NCI-H2029 (cell line): ENCODE measurements at regions not wholly inside any gene's neighbourhood (a gene's known extent, or its start where the extent isn't known, plus 50 kb on each side); places are given as distances from the start of the nearest gene placed in this dataset.
"Not testable (repeated sequence)": the region's sequence is repeated elsewhere in the genome, so short reads cannot be mapped to it uniquely, and the experiment has no call there.

ENCODE experiments used
- DNase-seq: peaks from one replicate; lab custom pipeline; 2025; lab: John Stamatoyannopoulos, UW

DNA sequence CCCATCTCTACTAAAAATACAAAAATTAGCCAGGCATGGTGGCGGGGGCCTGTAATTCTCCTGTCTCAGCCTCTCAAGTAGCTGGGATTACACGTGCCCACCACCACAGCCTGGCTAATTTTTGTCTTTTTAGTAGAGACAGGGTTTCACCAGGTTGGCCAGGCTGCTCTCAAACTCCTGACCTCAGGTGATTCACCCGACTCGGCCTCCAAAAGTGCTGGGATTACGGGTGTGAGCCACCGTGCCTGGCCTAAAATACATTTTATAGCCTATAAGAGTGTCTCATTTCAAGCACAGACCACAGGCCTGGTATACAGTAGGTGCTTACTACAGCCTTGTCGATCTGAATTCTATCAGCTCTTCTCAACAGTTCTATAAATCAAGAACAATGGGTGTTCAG lies 139.5 kb upstream of the USP29 start:
- DNase-seq, result not testable (repeated sequence)

DNA sequence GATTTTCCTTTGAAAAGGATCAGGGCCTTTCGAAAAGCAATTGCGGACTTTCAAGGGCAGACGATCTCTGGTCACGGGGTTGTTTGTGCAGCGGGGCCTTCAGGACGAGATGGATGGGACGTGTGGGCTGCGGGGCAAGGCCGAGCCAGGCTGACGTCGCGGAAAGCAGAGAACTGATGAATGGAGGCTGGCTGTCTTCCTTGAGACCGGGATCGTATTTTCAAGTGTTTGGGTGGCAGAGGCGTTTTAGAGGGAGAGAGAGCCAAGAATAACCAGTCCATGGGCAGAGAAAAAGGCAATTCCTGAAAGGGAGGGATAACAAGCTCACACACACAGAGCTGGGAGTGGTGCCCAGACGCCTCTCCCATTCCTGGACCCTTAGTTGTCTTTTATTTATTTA lies 138.9 kb upstream of the USP29 start:
- DNase-seq, result no peak

DNA sequence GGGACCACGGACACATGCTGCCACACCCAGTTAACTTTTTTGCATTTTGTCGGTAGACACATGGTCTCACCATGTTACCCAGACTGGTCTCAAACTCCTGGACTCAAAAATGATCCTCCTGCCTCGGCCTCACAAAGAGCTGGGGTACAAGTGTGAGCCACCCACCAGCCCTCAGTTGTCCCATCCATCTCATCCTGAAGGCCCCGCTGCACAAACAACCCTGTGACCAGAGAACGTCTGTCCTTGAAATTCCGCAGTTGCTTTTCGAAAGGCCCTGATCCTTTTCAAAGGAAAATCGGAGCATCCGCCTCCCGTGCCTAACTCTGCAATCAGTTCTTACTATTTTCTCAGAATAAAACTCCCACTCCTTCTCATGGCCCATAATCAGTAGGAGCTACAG lies 138.3 kb upstream of the USP29 start:
- DNase-seq, result not testable (repeated sequence)

DNA sequence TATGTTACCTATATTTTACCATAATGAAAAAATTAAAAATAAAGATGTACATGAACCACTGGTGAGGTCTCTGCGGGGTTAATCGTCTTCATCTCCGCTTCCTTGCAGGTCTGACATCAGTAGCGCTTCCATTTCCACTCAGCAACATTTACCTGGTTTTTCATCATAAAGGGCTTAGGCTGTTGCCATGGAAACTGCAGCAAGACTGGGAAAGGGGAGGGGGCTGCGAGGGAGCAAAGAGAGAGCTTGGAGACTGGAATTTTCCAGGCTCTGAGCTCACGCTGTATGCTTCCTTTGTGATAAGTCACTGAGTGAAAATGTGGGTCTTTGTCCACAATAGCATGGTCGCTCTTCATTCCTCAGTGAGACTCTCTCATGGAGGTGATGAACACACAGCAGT lies 136.6 kb upstream of the USP29 start:
- no peak for DNase-seq

DNA sequence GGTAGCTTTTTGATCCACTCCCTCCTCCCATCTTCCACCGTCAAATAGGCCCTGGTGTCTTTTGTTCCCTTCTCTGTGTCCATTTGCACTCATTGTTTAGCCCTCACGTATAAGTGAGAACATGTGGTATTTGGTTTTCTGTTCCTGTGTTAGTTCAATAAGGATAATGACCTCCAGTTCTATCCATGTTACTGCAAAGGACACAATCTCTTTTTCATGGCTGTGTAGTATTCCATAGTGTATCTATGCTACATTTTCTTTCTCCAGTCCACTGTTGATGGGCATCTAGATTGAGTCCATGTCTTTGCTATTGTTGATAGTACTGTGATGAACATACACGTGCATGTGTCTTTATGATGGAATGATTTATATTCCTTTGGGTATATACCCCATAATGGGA lies 136.0 kb upstream of the USP29 start:
- no peak for DNase-seq

DNA sequence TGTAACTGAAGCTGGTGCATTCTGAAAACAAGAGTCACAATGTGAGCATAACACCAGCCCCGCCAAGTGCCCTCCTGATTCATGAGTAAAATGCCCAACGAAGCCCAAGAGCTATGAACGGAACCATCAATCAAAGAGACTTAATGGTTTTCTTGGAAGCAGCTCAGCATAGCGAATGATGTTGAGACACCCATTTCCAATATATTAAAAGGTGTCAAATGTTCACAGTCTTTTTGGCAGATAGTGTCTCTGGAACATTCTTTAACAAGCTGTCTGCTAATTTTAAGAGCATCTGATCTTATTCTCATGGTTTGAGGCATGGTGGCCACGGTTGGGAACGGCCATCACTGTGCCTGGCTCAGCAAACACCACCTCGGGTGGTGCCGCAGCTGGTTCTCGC lies 133.4 kb upstream of the USP29 start:
- no peak for DNase-seq

DNA sequence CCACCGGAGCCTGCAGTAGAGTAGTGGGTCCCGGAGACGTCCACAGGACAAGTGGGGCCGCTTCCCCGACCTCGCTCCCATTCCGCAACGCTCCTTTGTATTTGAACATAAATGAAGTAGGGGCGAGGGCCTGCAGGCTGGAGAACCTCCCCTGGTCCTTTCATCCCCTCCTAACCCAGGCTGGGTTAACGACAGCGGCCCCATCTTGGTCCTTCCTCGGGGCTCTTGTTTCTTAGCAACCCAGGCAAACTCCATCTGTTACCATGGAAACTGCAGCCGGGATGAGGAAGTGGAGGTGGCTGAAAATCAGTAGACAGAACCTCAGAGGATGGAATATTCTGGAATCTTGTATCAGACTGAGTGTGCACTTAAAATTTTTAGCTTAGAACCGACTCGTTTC lies 132.6 kb upstream of the USP29 start:
- no peak for DNase-seq

DNA sequence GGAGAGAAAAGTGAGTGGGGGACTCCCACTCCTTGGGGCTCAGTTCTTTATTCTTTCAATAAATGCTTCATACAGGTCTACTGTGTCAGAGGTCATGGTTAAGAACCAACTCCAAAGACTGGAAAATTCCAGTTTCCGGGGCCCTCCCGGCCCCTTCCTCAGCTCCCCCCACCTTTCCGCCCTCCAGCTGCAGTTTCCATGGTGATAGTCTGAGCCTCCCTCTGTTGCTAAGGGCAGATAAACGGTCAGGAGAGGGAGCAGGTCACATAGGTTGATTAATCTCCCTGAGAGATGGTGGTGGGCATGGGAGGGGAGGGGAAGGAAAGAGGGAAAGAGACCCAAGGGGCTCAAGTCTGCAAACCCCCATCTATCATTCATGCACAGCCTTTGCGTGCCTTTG lies 131.5 kb upstream of the USP29 start:
- DNase-seq, result no peak

DNA sequence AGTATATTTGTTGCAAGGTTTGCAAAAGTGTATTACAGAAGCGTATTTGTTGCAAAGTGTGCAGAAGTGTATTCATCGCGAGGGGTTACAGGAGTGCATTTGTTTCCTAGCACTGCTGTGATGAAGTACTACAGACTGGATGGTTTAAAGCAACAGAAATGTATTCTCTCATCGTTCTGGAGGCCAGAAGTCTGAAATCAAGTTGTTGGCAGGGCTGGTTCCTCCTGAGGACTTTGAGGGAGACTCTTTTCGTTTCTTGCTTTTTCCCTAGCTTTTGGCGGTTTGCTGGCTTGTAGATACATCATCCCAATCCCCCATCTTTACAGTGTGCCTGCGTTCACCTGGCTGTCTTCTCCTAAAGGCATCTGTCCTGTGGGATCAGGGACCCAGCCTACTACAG lies 127.9 kb upstream of the USP29 start:
- no peak for DNase-seq

DNA sequence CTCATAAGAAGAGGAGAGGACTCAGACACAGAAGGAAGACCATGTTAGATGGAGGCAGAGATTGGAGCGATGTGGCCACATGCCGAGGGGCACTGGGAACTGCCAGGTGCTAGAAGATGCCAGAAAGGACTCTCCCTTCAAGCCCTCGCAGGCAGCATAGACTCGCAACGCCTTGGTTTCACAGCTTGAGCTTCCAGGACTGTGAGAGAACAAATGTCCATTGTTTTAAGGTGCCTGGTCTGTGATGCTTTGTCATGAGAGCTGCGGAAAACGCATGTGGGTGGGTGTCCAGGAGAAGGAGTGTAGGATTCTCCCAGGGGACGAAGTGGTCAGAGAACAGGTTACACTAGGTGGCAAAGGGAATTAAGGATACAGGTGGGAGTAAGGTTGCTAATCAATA lies 125.9 kb upstream of the USP29 start:
- DNase-seq, result no peak

DNA sequence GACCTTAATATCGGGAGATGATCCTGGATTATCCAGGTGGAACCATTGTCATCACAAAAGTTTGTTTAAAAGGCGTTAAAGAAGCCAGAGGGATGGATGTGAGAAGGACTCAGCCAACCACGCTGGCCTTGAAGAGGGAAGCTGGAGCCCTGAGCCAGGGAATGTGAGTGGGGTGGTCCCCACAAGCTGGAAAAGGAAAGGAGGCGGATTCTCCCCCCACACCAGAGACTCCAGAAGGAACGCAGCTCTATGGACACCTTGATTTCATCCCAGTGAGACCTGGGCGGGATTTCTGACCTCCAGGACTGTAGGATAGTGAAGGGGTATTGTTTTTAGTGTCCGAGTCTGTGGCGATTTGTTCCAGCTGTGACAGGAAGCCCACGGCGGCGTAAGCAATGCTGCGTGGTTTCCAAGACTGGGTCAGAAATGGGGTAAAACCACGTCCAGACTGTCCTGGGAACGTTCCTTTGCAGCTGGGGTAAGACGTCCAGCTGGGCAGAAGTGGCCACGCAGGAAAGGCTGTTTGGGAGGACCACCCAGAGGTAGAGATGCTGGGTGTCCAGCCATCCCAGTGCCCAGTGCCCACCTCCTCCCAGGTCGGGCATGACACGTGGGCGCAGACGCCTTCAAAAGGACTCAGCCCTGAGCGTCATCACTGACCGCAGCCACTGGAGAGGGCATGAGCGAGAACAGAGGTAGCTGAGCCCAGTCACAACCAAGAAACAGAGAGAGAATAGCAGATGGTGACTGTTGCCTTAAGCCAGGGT lies 125.4 kb upstream of the USP29 start:
- DNase-seq, result no peak

DNA sequence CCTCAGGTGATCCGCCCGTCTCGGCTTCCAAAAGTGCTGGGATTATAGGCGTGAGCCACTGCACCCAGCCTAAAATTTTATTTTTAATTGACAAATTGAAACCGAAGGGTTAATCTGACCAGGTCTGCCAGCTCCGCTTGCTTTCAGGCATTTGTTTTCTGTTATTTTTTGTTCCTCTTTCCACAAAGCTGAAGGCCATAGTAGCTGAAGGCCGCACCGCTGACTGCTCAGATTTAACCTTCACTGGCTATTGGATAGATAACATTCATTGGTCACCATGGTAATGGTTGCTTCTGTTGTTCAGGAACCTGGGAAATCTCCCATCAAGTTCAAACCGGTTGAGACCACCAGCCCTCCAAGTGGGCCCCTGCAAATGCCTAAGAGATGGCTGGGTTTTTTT lies 124.5 kb upstream of the USP29 start:
- DNase-seq, result no peak

DNA sequence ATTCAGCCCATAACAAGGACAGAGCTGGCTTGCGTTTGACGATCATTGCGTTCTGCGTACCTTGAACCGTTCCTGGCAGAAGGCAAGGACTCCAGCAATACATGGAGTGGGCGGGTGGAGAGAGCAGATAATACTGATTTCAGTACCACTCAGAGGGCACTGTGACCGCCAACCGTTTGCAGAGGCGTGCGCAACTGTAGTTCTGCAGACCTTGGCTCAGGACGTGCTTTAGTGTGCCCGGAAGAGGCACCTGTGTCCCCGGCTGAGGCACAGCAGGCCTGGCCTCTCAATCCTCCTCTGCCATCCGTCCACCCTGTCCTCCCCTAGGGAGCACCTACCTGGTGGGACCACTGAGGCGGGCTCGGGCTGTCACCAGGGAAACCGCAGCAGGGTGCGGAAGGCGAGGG lies 117.6 kb upstream of the USP29 start:
- no peak for DNase-seq

DNA sequence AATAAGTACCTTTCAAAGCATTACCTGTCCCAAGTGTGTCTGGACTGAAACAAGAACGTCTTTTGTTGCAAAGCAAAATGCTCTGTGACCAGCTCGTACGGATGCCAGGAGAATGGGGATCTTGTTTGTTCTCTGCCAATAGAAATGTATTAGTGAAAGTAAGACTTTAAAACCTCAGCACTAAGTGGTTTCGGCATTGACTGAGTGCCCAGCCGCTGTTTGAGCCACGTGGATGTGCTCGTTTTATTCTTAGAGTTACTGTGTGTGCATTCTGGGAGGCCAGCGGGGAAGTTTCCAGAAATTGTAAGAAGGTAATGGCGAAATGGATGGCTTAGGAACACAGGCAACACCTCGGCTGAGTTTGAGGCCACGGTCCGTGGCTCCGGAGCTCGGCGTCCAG lies 117.1 kb upstream of the USP29 start:
- no peak for DNase-seq

DNA sequence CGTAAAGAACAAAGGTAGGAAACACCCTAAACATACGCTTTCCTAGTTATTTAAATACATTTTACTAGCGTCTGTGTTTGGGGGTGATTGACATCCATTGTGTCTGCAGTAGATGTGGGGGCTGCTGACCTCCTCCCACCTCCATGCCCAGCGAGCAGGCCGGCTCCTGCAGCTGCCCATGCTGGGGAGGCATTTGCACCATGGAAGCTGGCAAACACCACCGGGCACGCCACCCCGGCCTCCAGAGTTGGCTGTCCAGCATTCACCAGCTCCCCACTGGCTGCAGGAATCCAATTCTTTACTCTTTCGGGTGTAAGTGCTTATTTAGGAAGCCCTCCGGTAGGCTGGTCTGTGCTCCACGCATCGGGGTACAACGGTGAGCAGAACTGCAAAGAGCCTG lies 115.4 kb upstream of the USP29 start:
- DNase-seq, result no peak

DNA sequence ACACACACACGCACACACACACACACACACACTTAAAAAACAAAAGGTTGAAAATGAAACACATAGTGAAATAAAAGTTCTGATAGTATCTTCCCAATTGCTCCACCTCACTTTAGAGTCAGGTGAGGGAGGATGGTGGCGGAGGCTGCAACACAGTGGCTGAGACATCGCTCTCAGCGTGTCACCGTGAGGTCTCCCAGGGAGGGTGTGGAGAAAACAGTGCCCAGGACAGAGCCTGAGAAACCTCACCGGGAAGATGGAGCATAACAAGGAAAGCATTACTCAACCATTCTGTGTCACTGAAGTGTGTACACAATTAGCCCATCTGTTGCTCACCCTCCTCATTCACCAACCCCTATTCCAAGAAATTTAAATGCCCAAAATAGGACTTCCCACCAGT lies 111.4 kb upstream of the USP29 start:
- DNase-seq, result no peak

DNA sequence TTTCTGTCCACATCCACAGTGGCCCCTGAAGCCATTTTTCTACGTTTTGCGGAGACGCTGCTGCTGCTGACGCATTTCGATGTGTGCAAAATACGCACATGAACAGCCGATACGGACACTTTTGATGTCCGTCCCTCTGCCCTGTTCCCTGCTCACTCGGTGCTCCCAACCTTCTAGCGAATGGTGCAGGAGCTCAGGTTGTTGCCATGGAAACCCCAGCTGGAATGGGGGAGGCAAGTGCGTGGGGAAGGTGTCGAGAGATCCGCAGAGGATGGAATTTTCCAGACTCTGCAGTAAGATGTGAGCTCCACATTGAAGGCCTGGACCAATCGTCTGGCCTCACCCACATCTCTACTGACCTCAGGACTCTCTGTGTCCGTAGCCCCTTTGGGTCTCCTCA lies 109.2 kb upstream of the USP29 start:
- DNase-seq, result no peak

DNA sequence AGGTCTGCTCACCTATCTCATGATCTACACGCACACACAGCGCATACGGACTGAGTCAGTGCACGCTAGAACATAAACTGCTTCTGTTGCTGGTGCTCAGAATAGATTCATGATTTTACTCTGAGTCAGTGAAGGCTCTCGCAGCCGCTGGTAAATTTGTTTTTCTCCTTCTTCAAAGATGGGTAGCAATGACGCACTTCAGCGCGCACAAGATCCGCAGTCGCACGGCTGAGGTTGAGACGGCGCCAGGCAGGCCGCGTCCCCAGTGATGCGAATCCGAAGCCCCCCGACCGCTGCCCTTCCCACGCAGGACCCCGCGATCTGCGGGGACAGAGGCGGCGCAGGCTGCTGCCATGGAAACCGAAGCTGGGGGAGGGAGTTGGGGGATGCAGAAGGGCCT lies 103.7 kb upstream of the USP29 start:
- no peak for DNase-seq

DNA sequence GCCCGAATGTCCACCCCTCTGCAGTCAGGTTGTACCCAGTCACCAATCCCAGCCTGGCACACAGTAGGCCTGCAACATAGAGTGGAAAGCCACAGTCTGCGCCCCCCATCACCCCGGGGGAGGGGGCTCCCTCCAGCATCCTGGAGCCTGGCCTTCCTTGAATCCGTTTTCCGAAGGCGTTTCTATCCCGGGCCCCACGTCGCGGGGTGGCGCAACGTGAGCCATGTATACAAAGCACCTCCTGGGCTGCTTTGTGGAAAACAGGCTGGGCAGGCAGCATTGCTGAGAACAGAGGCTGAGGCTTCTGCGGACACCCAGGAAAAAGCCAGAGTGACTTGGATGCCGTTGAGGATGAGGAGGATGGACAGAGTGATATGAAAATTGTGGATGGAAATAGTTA lies 103.3 kb upstream of the USP29 start:
- DNase-seq, result no peak

DNA sequence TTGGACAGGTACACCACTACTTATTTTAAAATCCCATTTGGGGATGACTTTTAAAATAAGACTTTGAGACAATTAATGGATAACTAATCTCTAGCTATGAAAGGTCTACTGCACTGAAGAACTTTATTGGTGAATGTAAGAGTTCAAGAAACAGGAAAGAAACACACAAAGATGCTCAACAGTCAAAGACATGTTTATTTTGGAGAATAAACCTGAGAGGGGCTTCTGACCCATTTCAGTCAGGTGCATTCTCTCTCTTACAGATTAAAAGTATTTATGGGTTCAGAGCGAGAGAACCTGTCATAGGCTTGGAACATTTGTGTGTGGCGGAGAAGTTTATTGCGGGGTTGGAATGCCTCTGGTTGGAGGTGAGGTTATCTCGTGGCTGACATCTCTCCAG lies 94.3 kb upstream of the USP29 start:
- DNase-seq, result no peak

DNA sequence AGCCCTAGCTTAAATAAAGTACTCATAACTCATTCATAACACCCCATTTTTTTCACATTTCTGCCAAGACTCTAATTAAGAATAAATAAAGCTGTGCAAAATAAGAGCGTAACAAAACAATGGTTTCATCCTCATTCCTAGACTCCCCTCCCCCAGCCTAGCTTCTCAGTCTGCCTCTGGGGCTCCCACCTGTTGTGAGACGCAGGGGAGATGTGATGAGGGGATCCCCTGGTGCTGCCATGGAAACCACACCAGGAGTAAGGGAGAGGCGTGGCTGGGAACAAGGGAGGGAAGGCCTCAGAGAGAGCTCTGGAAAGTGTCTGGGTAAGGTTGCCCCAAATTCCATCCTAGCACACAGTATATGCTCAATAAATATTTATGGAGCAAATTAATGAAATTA lies 93.3 kb upstream of the USP29 start:
- DNase-seq, result no peak

DNA sequence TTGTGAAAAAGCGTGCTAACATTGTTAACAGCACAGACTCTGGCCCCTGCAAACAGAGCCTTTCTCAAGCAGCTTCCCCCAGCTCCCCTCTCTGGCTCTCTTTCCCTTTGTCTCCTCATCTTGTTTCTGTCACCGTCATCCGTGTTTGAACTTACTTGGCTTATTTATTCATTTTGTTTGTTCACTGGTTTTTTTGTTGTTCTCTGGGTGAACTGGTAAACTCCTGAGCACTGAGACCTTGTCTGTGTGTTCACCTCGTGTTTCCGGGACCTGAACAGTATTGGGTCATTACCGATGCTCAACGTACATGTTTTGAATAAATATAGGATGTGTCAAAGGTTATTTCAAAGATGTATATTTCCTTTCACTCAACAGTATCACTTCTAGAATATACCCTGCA lies 92.4 kb upstream of the USP29 start:
- no peak for DNase-seq

DNA sequence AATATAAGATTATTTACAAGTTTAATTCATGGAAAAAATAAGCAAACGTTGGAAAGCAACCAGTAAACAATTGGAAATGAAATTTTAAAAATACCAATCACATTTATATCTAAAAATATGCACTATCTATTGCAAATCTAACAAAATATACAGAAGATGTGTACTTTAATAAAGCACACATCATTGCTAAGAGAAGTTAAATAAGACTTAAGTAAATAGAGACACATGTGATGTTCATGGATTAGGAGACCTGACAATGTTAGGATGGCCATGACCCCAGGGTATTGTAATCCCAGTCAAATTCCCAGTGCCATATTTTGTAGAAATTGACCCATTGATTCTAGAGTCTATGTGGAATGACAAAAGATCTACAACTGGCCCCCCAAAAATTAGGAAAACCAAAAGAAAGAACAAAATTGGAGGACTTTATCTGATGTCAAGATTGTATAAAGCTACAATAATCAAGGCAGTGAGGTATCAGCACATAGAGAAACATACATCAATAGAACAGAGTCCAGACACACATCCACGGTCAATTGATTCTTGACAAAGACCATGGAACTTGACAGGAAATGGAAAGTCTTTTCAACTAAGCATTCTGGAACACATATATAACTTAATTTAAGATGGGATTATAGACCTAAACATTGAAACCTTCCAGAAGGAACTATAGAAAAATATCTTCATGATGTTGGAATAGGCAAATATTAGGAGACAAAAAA lies 90.8 kb upstream of the USP29 start:
- DNase-seq, result no peak

DNA sequence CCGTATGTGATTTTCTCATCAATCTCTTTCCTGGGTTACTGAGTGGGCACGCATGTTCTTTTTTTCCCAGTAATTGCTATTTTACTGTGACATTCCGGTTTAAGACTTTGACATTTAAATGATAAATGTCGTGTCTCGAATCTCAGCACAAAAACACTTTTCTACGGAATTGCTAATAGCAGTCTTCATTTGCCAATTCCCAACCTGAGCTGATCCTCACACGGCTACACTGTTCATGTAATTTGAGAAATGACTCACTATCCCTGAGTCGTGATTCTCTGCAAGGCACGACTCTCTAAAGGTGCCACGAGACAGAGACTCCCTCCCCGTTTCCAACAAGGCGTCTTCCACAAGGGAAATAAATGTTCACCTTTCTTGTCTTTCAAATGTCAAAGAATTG lies 88.7 kb upstream of the USP29 start:
- DNase-seq, result no peak
